Eye (tissue), 1 donor: ENCODE measurements at regions not wholly inside any gene's neighbourhood (a gene's known extent, or its start where the extent isn't known, plus 50 kb on each side); places are given as distances from the start of the nearest gene placed in this dataset.

Experiments used
- DNase-seq: peaks from one replicate; pipeline ENCODE4 v3.0.0-alpha.2; 2015

GRCh38 chr9:1598270-1598669, 416.9 kb upstream of the SMARCA2 start:
- DNase-seq, result no peak

GRCh38 chr9:1599961-1600360, 415.2 kb upstream of the SMARCA2 start:
- DNase-seq, result no peak

- peak; percentile 65 for DNase-seq
Observed at GRCh38 chr9:1604942-1605560, 410.1 kb upstream of the SMARCA2 start.

- no peak for DNase-seq
Observed at GRCh38 chr9:1606253-1606652, 408.9 kb upstream of the SMARCA2 start.

GRCh38 chr9:1612886-1613285, 402.3 kb upstream of the SMARCA2 start:
- DNase-seq, result no peak

GRCh38 chr9:1617419-1617818, 397.7 kb upstream of the SMARCA2 start:
- DNase-seq, result no peak

GRCh38 chr9:1619915-1620710, 395.0 kb upstream of the SMARCA2 start:
- peak; percentile 68 for DNase-seq

- DNase-seq, result no peak
Observed at GRCh38 chr9:1637401-1637800, 377.7 kb upstream of the SMARCA2 start.

- no peak for DNase-seq
Observed at GRCh38 chr9:1639166-1639565, 376.0 kb upstream of the SMARCA2 start.

- no peak for DNase-seq
Observed at GRCh38 chr9:1647776-1648175, 367.4 kb upstream of the SMARCA2 start.

GRCh38 chr9:1653282-1653681, 361.9 kb upstream of the SMARCA2 start:
- DNase-seq, result no peak

- no peak for DNase-seq
Observed at GRCh38 chr9:1658661-1659362, 356.3 kb upstream of the SMARCA2 start.

- DNase-seq, result peak; percentile 21
Observed at GRCh38 chr9:1659363-1659690, 355.8 kb upstream of the SMARCA2 start.

GRCh38 chr9:1668441-1668840, 346.7 kb upstream of the SMARCA2 start:
- DNase-seq, result no peak

- DNase-seq, result no peak
Observed at GRCh38 chr9:1673300-1673699, 341.8 kb upstream of the SMARCA2 start.

GRCh38 chr9:1676771-1677170, 338.4 kb upstream of the SMARCA2 start:
- no peak for DNase-seq

GRCh38 chr9:1683951-1684350, 331.2 kb upstream of the SMARCA2 start:
- DNase-seq, result no peak

- no peak for DNase-seq
Observed at GRCh38 chr9:1698991-1699390, 316.2 kb upstream of the SMARCA2 start.

- DNase-seq, result no peak
Observed at GRCh38 chr9:1701113-1701512, 314.0 kb upstream of the SMARCA2 start.

- no peak for DNase-seq
Observed at GRCh38 chr9:1702701-1703100, 312.4 kb upstream of the SMARCA2 start.

- DNase-seq, result no peak
Observed at GRCh38 chr9:1707291-1707690, 307.9 kb upstream of the SMARCA2 start.

GRCh38 chr9:1708219-1708618, 306.9 kb upstream of the SMARCA2 start:
- DNase-seq, result no peak

- DNase-seq, result no peak
Observed at GRCh38 chr9:1709347-1709746, 305.8 kb upstream of the SMARCA2 start.

- DNase-seq, result no peak
Observed at GRCh38 chr9:1712861-1713450, 302.2 kb upstream of the SMARCA2 start.
